Gastroesophageal sphincter (tissue), 4 donors: ENCODE measurements at regions not wholly inside any gene's neighbourhood (a gene's known extent, or its start where the extent isn't known, plus 50 kb on each side); places are given as distances from the start of the nearest gene placed in this dataset.

ENCODE experiments used
- ATAC-seq: fragments of 150-250 bp; one replicate; pipeline ENCODE4 v1.9.1; 2016; ENCODE audit warnings: mild to moderate bottlenecking, moderate library complexity
- H3K27ac ChIP-seq, 4 donors: fragments of 200-600 bp; sonication (generic) in 3 of 4; 1 replicate in 3 of 4; 2 replicates in 1 of 4; pipeline ENCODE4 v1.5.1; 2016 to 2019
- H3K27me3 ChIP-seq: fragments of 200-600 bp; sonication (generic); one replicate; pipeline ENCODE4 v1.5.1; 2019
- H3K36me3 ChIP-seq, 2 donors: fragments of 200-600 bp; sonication (generic); one replicate each; pipeline ENCODE4 v1.5.1; 2019; ENCODE audit warnings: control low read depth in 1 of 2
- H3K4me1 ChIP-seq, 3 donors: fragments of 200-600 bp; sonication (generic); 1 replicate in 2 of 3; 2 replicates in 1 of 3; pipeline ENCODE4 v1.5.1; 2016 to 2019; ENCODE audit warnings: control low read depth in 2 of 3
- H3K4me3 ChIP-seq, 2 donors: fragments of 200-600 bp; sonication (generic); one replicate each; pipeline ENCODE4 v1.5.1; 2019; ENCODE audit warnings: mild to moderate bottlenecking in 1 of 2, moderate library complexity in 1 of 2
- H3K9me3 ChIP-seq, 3 donors: fragments of 200-600 bp; sonication (generic); one replicate each; pipeline ENCODE4 v1.5.1; 2017 to 2019; ENCODE audit warnings: control low read depth in 2 of 3
- EP300 ChIP-seq: sonication (generic); formaldehyde crosslinking; IDR thresholded peaks from one replicate; pipeline ENCODE4 v1.6.1; 2017; ENCODE audit warnings: antibody characterized with exemption, mild to moderate bottlenecking
- POLR2A ChIP-seq, 2 donors: fragments of 450-650 bp; IDR thresholded peaks; one replicate each; pipeline ENCODE4 v1.6.1; 2017; ENCODE audit warnings: antibody characterized with exemption in 2 of 2, mild to moderate bottlenecking in 2 of 2, moderate library complexity in 1 of 2
- POLR2AphosphoS5 ChIP-seq: sonication (generic); formaldehyde crosslinking; IDR thresholded peaks from one replicate; pipeline ENCODE4 v1.6.1; 2017; ENCODE audit warnings: antibody characterized with exemption
- WGBS, 2 donors: methylation state at CpG; one replicate each; pipeline ENCODE4 v1.1.5; 2018; ENCODE audit warnings: low coverage in 1 of 2; 5-methylcytosine and 5-hydroxymethylcytosine counted together
- TF ChIP-seq, protein P1 (sequence below), 4 experiments: fragments of 200-600 bp in 2 of 4; fragments of 450-650 bp in 2 of 4; sonication (generic) in 1 of 4; IDR thresholded peaks; one replicate each; pipeline ENCODE4 v1.5.1; 2017 to 2019; ENCODE audit warnings: antibody characterized with exemption in 4 of 4, mild to moderate bottlenecking in 2 of 4, moderate library complexity in 2 of 4

DNA sequence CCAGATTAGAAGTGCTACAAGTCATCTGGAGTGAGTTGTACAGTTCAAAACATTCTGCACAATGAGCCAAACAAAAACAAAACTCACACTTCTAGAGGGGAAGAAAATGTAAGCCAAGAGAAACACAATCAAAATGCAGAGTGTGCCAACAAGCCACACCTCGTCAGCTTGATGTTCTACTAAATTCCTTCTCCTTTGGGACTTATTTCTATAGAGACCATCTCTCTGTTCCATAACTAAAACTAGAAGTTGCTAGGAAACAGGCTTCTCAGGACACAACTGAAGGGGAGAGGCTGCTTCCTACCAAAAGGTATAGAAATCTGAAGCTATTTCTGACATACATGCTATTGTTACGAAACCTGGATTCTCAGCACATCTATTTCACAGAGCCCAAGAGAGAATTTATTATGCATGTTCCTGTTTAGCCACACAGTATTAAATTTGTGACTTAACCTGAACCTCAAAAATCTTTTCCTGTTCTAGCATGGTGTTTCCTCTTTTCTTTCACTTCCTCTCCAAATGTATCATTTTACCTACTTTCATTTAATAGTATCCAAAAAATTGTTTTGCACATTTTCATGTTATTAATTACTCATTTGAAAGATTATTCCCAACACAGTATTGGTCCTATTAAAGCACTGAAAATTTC lies 211.4 kb upstream of the CCDC150 start:
- Histone ChIP-seq H3K36me3 (no peaks in the 10 kb centered on the region), H3K4me3 (no peak overlapping the region), H3K27me3 (no peaks in the 10 kb centered on the region), H3K4me1 (no peaks in the 10 kb centered on the region), H3K27ac (no peak overlapping the region), H3K9me3 (no peaks in the 10 kb centered on the region)
- TF ChIP-seq, protein P1, sequence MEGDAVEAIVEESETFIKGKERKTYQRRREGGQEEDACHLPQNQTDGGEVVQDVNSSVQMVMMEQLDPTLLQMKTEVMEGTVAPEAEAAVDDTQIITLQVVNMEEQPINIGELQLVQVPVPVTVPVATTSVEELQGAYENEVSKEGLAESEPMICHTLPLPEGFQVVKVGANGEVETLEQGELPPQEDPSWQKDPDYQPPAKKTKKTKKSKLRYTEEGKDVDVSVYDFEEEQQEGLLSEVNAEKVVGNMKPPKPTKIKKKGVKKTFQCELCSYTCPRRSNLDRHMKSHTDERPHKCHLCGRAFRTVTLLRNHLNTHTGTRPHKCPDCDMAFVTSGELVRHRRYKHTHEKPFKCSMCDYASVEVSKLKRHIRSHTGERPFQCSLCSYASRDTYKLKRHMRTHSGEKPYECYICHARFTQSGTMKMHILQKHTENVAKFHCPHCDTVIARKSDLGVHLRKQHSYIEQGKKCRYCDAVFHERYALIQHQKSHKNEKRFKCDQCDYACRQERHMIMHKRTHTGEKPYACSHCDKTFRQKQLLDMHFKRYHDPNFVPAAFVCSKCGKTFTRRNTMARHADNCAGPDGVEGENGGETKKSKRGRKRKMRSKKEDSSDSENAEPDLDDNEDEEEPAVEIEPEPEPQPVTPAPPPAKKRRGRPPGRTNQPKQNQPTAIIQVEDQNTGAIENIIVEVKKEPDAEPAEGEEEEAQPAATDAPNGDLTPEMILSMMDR (IDR thresholded peaks at IDR 0.05): no peak
- WGBS, 2 donors: 5 to 21% methylated on average over 2 of the region's 2 CpGs
- no peak for ATAC-seq

DNA sequence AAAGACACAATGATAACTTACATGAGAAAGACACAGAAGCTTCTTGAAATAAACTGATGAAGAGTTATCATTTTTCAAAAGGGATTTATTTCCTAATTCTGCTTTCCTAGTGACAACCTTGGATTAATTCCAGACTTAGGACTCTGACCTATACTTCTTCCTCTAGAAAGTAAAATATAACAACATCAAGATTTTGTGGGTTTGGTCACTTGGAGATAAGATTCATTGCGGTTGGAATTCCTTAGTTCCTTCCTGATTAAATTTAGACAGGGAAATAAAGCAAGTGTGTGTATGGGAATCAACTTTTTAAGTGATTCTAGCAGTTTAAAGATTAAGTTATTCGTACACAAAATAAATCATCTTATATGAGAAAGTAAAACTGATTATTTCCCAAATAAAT lies 208.4 kb upstream of the CCDC150 start:
- 61 to 64% methylated on average over 2 of the region's 2 CpGs for WGBS, 2 donors
- no peaks in the 10 kb centered on the region for H3K36me3 ChIP-seq
- H3K4me3 ChIP-seq: no peak overlapping the region
- no peaks in the 10 kb centered on the region for H3K9me3 ChIP-seq
- peaks cover 0 to 4% (median 0%) of the 10 kb centered on the region in 3 donors for H3K4me1 ChIP-seq
- H3K27me3 ChIP-seq: no peaks in the 10 kb centered on the region
- no peak overlapping the region for H3K27ac ChIP-seq
- no peak for ATAC-seq
- TF ChIP-seq, protein P1 (IDR thresholded peaks at IDR 0.05): no peak
- TF ChIP-seq POLR2AphosphoS5 (no peak), POLR2A (IDR thresholded peaks at IDR 0.05) (no peak), EP300 (no peak)

DNA sequence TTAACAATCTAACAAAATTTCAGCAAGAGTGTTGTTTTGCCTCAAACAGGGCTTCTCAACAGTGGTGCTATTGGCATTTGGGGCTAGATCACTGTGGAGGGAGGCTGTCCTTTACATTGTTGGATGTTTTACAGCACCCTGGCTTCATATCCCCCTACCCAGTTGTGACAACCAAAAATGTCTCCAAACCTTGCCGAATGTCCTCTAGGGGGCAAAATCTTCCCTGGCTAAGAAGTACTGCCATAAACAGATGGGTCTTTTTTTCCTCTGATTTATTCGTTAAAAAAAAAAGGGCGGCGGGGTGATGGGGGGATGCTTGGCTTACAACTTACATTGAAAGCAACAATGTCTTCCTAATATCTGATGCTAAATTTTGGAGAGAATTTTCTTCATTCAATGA lies 207.6 kb upstream of the CCDC150 start:
- H3K27me3 ChIP-seq: no peaks in the 10 kb centered on the region
- H3K4me1 ChIP-seq: peaks cover 0 to 4% (median 0%) of the 10 kb centered on the region in 3 donors
- TF ChIP-seq POLR2A (IDR thresholded peaks at IDR 0.05) (no peak), POLR2AphosphoS5 (no peak), EP300 (no peak)
- no peaks in the 10 kb centered on the region for H3K9me3 ChIP-seq
- no peak overlapping the region for H3K4me3 ChIP-seq
- H3K27ac ChIP-seq: no peak overlapping the region
- H3K36me3 ChIP-seq: no peaks in the 10 kb centered on the region
- WGBS, 2 donors: 61 to 71% methylated on average over 4 of the region's 4 CpGs
- no peak for ATAC-seq

DNA sequence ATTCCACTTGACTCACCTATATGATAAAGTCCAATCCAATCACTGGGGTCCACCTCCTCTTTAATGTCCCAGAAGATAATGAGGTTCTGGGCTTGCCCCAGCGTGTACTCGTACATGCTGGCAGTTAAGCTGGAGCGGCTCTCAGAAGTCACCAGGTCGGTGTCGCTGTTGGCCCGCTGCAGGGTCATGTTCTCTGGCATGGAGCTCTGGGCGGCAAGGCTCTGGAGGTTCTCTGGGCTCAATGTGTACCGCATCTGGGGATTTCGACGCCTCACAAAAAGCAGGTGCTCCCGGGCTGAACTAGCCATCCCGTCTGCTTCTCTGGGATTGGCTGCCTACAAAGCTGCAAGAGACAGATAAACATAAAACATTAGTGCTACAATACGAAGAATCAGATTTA lies 206.4 kb upstream of the CCDC150 start:
- TF ChIP-seq POLR2A (IDR thresholded peaks at IDR 0.05) (no peak), POLR2AphosphoS5 (no peak), EP300 (no peak)
- TF ChIP-seq, protein P1 (IDR thresholded peaks at IDR 0.05): no peak
- H3K4me1 ChIP-seq: peaks cover 0 to 4% (median 0%) of the 10 kb centered on the region in 3 donors
- no peak for ATAC-seq
- H3K9me3 ChIP-seq: no peaks in the 10 kb centered on the region
- no peak overlapping the region for H3K27ac ChIP-seq
- WGBS, 2 donors: 88% methylated on average over 6 of the region's 13 CpGs; no CpG with 5 or more reads in 1 of the 2 donors
- H3K4me3 ChIP-seq: no peak overlapping the region
- no peaks in the 10 kb centered on the region for H3K36me3 ChIP-seq
- H3K27me3 ChIP-seq: no peaks in the 10 kb centered on the region

DNA sequence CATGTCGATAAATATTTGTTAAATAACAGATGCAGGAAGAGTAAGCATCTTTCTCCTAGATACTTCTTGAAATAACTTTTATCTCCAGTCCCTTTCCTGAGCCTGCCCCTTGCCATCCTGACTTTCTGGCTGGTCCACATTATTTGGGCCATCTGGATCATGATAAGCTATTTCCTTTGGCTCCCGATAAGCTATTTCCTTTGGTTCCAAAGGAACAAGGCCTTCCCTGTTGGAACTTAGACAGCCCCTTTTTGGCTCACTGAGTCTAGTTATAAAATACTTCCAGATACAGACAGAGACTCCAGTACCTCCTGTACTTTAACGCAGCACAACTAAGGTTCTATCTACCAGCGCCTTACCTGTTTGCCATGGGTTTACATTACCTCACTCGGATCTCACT lies 205.3 kb upstream of the CCDC150 start:
- H3K27me3 ChIP-seq: no peaks in the 10 kb centered on the region
- H3K4me1 ChIP-seq: peaks cover 0 to 4% (median 0%) of the 10 kb centered on the region in 3 donors
- 64 to 80% methylated on average over 5 of the region's 5 CpGs for WGBS, 2 donors
- ATAC-seq: no peak
- no peak overlapping the region for H3K27ac ChIP-seq
- no peaks in the 10 kb centered on the region for H3K36me3 ChIP-seq
- H3K9me3 ChIP-seq: no peaks in the 10 kb centered on the region
- H3K4me3 ChIP-seq: no peak overlapping the region
- TF ChIP-seq POLR2AphosphoS5: no peak
- no peak for TF ChIP-seq EP300
- TF ChIP-seq POLR2A (IDR thresholded peaks at IDR 0.05): no peak
- TF ChIP-seq, protein P1 (IDR thresholded peaks at IDR 0.05): no peak
